DND-41 (cell line): ENCODE measurements at regions not wholly inside any gene's neighbourhood (a gene's known extent, or its start where the extent isn't known, plus 50 kb on each side); places are given as distances from the start of the nearest gene placed in this dataset.

Experiments used
- CTCF ChIP-seq: IDR thresholded peaks from 2 replicates; pipeline ENCODE4 v1.5.1; 2012; ENCODE audit warnings: borderline replicate concordance, low read length, moderate library complexity, mild to moderate bottlenecking; ENCODE audit not compliant: poor library complexity, severe bottlenecking; ENCODE audit errors: extremely low read depth
- EZH2 ChIP-seq: IDR thresholded peaks from 3 replicates; pipeline ENCODE4 v1.6.1; 2012; ENCODE audit warnings: borderline replicate concordance, low read depth, mild to moderate bottlenecking, moderate library complexity, low read length, inconsistent platforms; ENCODE audit not compliant: severe bottlenecking

- TF ChIP-seq CTCF: no peak
- TF ChIP-seq EZH2: no peak
These were observed 72.1 kb upstream of the ANKRD55 start for GRCh38 chr5:56305001-56305950.
